SU-DHL-6 (cell line): ENCODE measurements at regions not wholly inside any gene's neighbourhood (a gene's known extent, or its start where the extent isn't known, plus 50 kb on each side); places are given as distances from the start of the nearest gene placed in this dataset.

Experiments used
- H2AFZ ChIP-seq: fragments of 200-600 bp; sonication (generic); 2 replicates; pipeline ENCODE4 v1.6.1; 2014; ENCODE audit warnings: low read depth, mild to moderate bottlenecking, moderate library complexity, mixed read lengths, antibody characterized with exemption, low read length; ENCODE audit not compliant: severe bottlenecking
- H3F3A ChIP-seq: fragments of 200-600 bp; shearing (Covaris generic); 2 replicates; pipeline ENCODE4 v1.6.0; 2016; ENCODE audit warnings: antibody characterized with exemption, mild to moderate bottlenecking; ENCODE audit not compliant: insufficient read depth
- H3K27ac ChIP-seq: fragments of 200-600 bp; sonication (generic); 2 replicates; pipeline ENCODE4 v1.5.1; 2016; ENCODE audit warnings: low read depth, mild to moderate bottlenecking, low read length, moderate library complexity, mixed read lengths
- H3K27me3 ChIP-seq: fragments of 200-600 bp; sonication (generic), shearing (Covaris generic); 2 replicates; pipeline ENCODE4 v1.6.0; 2014; ENCODE audit warnings: mild to moderate bottlenecking, low read length
- H3K36me3 ChIP-seq: fragments of 200-600 bp; sonication (generic); 2 replicates; pipeline ENCODE4 v1.6.1; 2014; ENCODE audit warnings: mild to moderate bottlenecking, low read length, mixed read lengths
- H3K4me2 ChIP-seq: fragments of 300-600, 200-600 bp; shearing (Covaris generic), sonication (generic); 2 replicates; pipeline ENCODE4 v1.6.0; 2014; ENCODE audit warnings: low read length, low read depth, mild to moderate bottlenecking; ENCODE audit not compliant: poor library complexity, severe bottlenecking
- H3K4me3 ChIP-seq: fragments of 200-600 bp; sonication (generic); 2 replicates; pipeline ENCODE4 v1.5.1; 2014; ENCODE audit warnings: antibody characterized with exemption, low read length, mild to moderate bottlenecking, mixed read lengths; ENCODE audit not compliant: insufficient read depth, poor library complexity, severe bottlenecking
- H3K79me2 ChIP-seq: fragments of 200-600 bp; sonication (generic); 2 replicates; pipeline ENCODE4 v1.6.1; 2014; ENCODE audit warnings: mild to moderate bottlenecking, low read length, moderate library complexity; ENCODE audit not compliant: insufficient read depth
- H3K9ac ChIP-seq: fragments of 200-600 bp; sonication (generic); 2 replicates; pipeline ENCODE4 v1.7.0; 2014; ENCODE audit warnings: mild to moderate bottlenecking, low read length
- H3K9me2 ChIP-seq: fragments of 200-600 bp; sonication (generic); replicated peaks from 2 replicates; pipeline ENCODE4 v1.6.1; 2014; ENCODE audit warnings: low read length; ENCODE audit not compliant: insufficient read depth
- H3K9me3 ChIP-seq: fragments of 200-600 bp; sonication (generic); 2 replicates; pipeline ENCODE4 v1.6.1; 2014; ENCODE audit warnings: low read length, mixed read lengths; ENCODE audit not compliant: insufficient read depth
- H4K20me1 ChIP-seq: fragments of 200-600 bp; sonication (generic); 2 replicates; pipeline ENCODE4 v1.6.1; 2014; ENCODE audit warnings: low read depth, mild to moderate bottlenecking, antibody characterized with exemption, low read length, moderate library complexity, mixed read lengths
- CTCF ChIP-seq: fragments of 200-600 bp; sonication (generic); IDR thresholded peaks from one replicate; pipeline ENCODE4 v1.5.1; 2017; ENCODE audit warnings: antibody characterized with exemption, mild to moderate bottlenecking, low read length, moderate library complexity; ENCODE audit not compliant: insufficient read depth, poor library complexity, severe bottlenecking
- EZH2phosphoT487 ChIP-seq: fragments of 200-600 bp; sonication (generic), shearing (Covaris generic); conservative IDR thresholded peaks from 2 replicates; pipeline ENCODE4 v1.6.1; 2018; ENCODE audit warnings: mild to moderate bottlenecking, antibody characterized with exemption, low read length, moderate library complexity, mixed read lengths

- H3F3A ChIP-seq, result no peaks in the 10 kb centered on the region
- no peak for TF ChIP-seq EZH2phosphoT487
- no peak for TF ChIP-seq CTCF
These were observed 389.3 kb downstream of the HDGFL1 start for GRCh38 chr6:22958677-22959076.

GRCh38 chr6:22959571-22959970, 390.2 kb downstream of the HDGFL1 start:
- no peaks in the 10 kb centered on the region for H3K79me2 ChIP-seq
- H3K4me3 ChIP-seq, result no peak overlapping the region
- H3F3A ChIP-seq, result no peaks in the 10 kb centered on the region
- H3K9me3 ChIP-seq, result no peaks in the 10 kb centered on the region
- no peak overlapping the region for H3K27ac ChIP-seq
- no peak overlapping the region for H3K4me2 ChIP-seq
- no peaks in the 10 kb centered on the region for H3K36me3 ChIP-seq
- no peak overlapping the region for H3K9ac ChIP-seq
- no peaks in the 10 kb centered on the region for H3K27me3 ChIP-seq
- no peaks in the 10 kb centered on the region for H4K20me1 ChIP-seq
- H2AFZ ChIP-seq, result no peak overlapping the region
- H3K9me2 ChIP-seq, result no peaks in the 10 kb centered on the region
- TF ChIP-seq EZH2phosphoT487, result no peak
- no peak for TF ChIP-seq CTCF

More at GRCh38 chr6:22958677-22959076, 389.3 kb downstream of the HDGFL1 start:
- Histone ChIP-seq H4K20me1 (no peaks in the 10 kb centered on the region), H3K79me2 (no peaks in the 10 kb centered on the region), H3K4me2 (no peak overlapping the region), H3K36me3 (no peaks in the 10 kb centered on the region), H3K27ac (no peak overlapping the region), H3K4me3 (no peak overlapping the region), H3K9me2 (no peaks in the 10 kb centered on the region), H3K9ac (no peak overlapping the region), H2AFZ (no peak overlapping the region), H3K27me3 (no peaks in the 10 kb centered on the region), H3K9me3 (no peaks in the 10 kb centered on the region)

GRCh38 chr6:22964334-22964733, 395.0 kb downstream of the HDGFL1 start:
- H3K36me3 ChIP-seq, result no peaks in the 10 kb centered on the region
- H3F3A ChIP-seq, result no peaks in the 10 kb centered on the region
- no peak overlapping the region for H3K4me3 ChIP-seq
- H3K4me2 ChIP-seq, result no peak overlapping the region
- H3K27me3 ChIP-seq, result no peaks in the 10 kb centered on the region
- TF ChIP-seq CTCF (no peak), EZH2phosphoT487 (no peak)
- H4K20me1 ChIP-seq, result no peaks in the 10 kb centered on the region
- H3K9me2 ChIP-seq, result no peaks in the 10 kb centered on the region
- H3K9ac ChIP-seq, result no peak overlapping the region
- no peak overlapping the region for H3K27ac ChIP-seq
- H2AFZ ChIP-seq, result no peak overlapping the region
- no peaks in the 10 kb centered on the region for H3K79me2 ChIP-seq
- H3K9me3 ChIP-seq, result no peaks in the 10 kb centered on the region

- no peaks in the 10 kb centered on the region for H3F3A ChIP-seq
- no peaks in the 10 kb centered on the region for H3K9me2 ChIP-seq
- no peaks in the 10 kb centered on the region for H4K20me1 ChIP-seq
- no peaks in the 10 kb centered on the region for H3K27me3 ChIP-seq
- no peak overlapping the region for H3K9ac ChIP-seq
- no peak overlapping the region for H3K4me3 ChIP-seq
- H3K27ac ChIP-seq, result no peak overlapping the region
- H3K36me3 ChIP-seq, result no peaks in the 10 kb centered on the region
- no peaks in the 10 kb centered on the region for H3K9me3 ChIP-seq
- no peaks in the 10 kb centered on the region for H3K79me2 ChIP-seq
- TF ChIP-seq CTCF (no peak), EZH2phosphoT487 (no peak)
- no peak overlapping the region for H3K4me2 ChIP-seq
- H2AFZ ChIP-seq, result no peak overlapping the region
These were observed 396.5 kb downstream of the HDGFL1 start for GRCh38 chr6:22965889-22966288.
